Putamen (tissue), 1 donor: ENCODE measurements at regions not wholly inside any gene's neighbourhood (a gene's known extent, or its start where the extent isn't known, plus 50 kb on each side); places are given as distances from the start of the nearest gene placed in this dataset.

Experiments used
- DNase-seq: peaks from one replicate; pipeline ENCODE4 v3.0.0-alpha.2; 2016; ENCODE audit warnings: low spot score

- DNase-seq = peak; percentile 26
These were observed 56.0 kb downstream of the BOD1L2 start for GRCh38 chr18:57202881-57203280.

- DNase-seq = peak; percentile 43
These were observed 58.8 kb downstream of the BOD1L2 start for GRCh38 chr18:57205641-57206040.

GRCh38 chr18:57207124-57207916 lies 60.4 kb downstream of the BOD1L2 start:
- DNase-seq = no peak

- DNase-seq = no peak
These were observed 61.2 kb downstream of the BOD1L2 start for GRCh38 chr18:57208047-57208446.

GRCh38 chr18:57209713-57210106 lies 62.8 kb downstream of the BOD1L2 start:
- no peak for DNase-seq

GRCh38 chr18:57210107-57210715 lies 63.3 kb downstream of the BOD1L2 start:
- DNase-seq = peak; percentile 59

GRCh38 chr18:57210716-57211411 lies 64.0 kb downstream of the BOD1L2 start:
- DNase-seq = no peak

- DNase-seq = no peak
These were observed 64.5 kb downstream of the BOD1L2 start for GRCh38 chr18:57211412-57211750.

- peak; percentile 78 for DNase-seq
These were observed 64.9 kb downstream of the BOD1L2 start for GRCh38 chr18:57211776-57212175.

- DNase-seq = no peak
These were observed 65.8 kb downstream of the BOD1L2 start for GRCh38 chr18:57212678-57213077.

- DNase-seq = no peak
These were observed 68.1 kb downstream of the BOD1L2 start for GRCh38 chr18:57214976-57215375.

GRCh38 chr18:57218281-57218680 lies 71.4 kb downstream of the BOD1L2 start:
- DNase-seq = peak; percentile 69

- no peak for DNase-seq
These were observed 73.1 kb downstream of the BOD1L2 start for GRCh38 chr18:57219964-57220363.

- DNase-seq = no peak
These were observed 73.6 kb downstream of the BOD1L2 start for GRCh38 chr18:57220480-57220879.

GRCh38 chr18:57220930-57221483 lies 74.1 kb downstream of the BOD1L2 start:
- no peak for DNase-seq

- no peak for DNase-seq
These were observed 76.4 kb downstream of the BOD1L2 start for GRCh38 chr18:57223144-57223870.

- peak; percentile 84 for DNase-seq
These were observed 84.1 kb downstream of the BOD1L2 start for GRCh38 chr18:57230861-57231585.

- DNase-seq = peak; percentile 58
These were observed 85.0 kb downstream of the BOD1L2 start for GRCh38 chr18:57231864-57232263.

GRCh38 chr18:57234346-57234745 lies 87.5 kb downstream of the BOD1L2 start:
- DNase-seq = peak; percentile 83

- no peak for DNase-seq
These were observed 95.0 kb downstream of the BOD1L2 start for GRCh38 chr18:57241869-57242268.

GRCh38 chr18:57242285-57242684 lies 95.4 kb downstream of the BOD1L2 start:
- DNase-seq = no peak
